Endothelial cell of umbilical vein (primary cell): ENCODE measurements at regions not wholly inside any gene's neighbourhood (a gene's known extent, or its start where the extent isn't known, plus 50 kb on each side); places are given as distances from the start of the nearest gene placed in this dataset.

Experiments
- BruUV-seq: library from RNA; stranded (reverse); fragments of 400-500 nt; replicated peaks from 2 replicates; lab custom pipeline; 2021; lab: Mats Ljungman, UMichigan
- CTCF ChIA-PET: fragments of 300-600, 350-600 bp; sonication (Branson Sonifier 250); formaldehyde crosslinking; loops from one replicate; lab custom pipeline; 2021; ENCODE audit warnings: antibody characterized with exemption, inconsistent platforms; lab: Charles Lee
- POLR2A ChIA-PET: fragments of 300-600, 350-600 bp; sonication (Branson Sonifier 250); formaldehyde crosslinking; loops from one replicate; lab custom pipeline; 2021; ENCODE audit warnings: antibody characterized with exemption, inconsistent platforms; lab: Charles Lee
- DNase-seq: peaks from one replicate; pipeline ENCODE4 v3.0.0-alpha.2; 2011; ENCODE audit warnings: low read depth, low spot score
- FAIRE-seq: peaks from 2 replicates; lab custom pipeline; 2011; peaks lifted over from hg19 to GRCh38; lab: Jason Lieb, UNC
- H2AFZ ChIP-seq: 2 replicates; pipeline ENCODE4 v1.6.0; 2012; ENCODE audit warnings: low read depth, low read length, control low read depth, inconsistent platforms
- H3K27ac ChIP-seq: 2 replicates; pipeline ENCODE4 v1.5.1; 2011; ENCODE audit warnings: low read depth, mild to moderate bottlenecking, control low read depth, low read length, moderate library complexity; ENCODE audit not compliant: insufficient read depth
- H3K27me3 ChIP-seq, 2 experiments: 2 replicates each; pipeline versions ENCODE4 v1.6.0 to v1.6.1; 2011; ENCODE audit warnings: low read length in 2 of 2, mixed read lengths in 1 of 2; ENCODE audit not compliant: control insufficient read depth in 2 of 2, insufficient read depth in 2 of 2
- H3K36me3 ChIP-seq, 2 experiments: 2 replicates in 1 of 2; 3 replicates in 1 of 2; pipeline ENCODE4 v1.5.1; 2011; ENCODE audit warnings: low read length in 2 of 2, mild to moderate bottlenecking in 1 of 2, moderate library complexity in 1 of 2; ENCODE audit not compliant: control insufficient read depth in 2 of 2, insufficient read depth in 2 of 2; ENCODE audit errors: extremely low read depth in 1 of 2
- H3K4me1 ChIP-seq: 3 replicates; pipeline ENCODE4 v1.5.1; 2011; ENCODE audit warnings: mild to moderate bottlenecking, low read length; ENCODE audit not compliant: control insufficient read depth, insufficient read depth; ENCODE audit errors: extremely low read depth
- H3K4me2 ChIP-seq: 2 replicates; pipeline ENCODE4 v1.6.1; 2011; ENCODE audit warnings: low read length, control low read depth, mixed read lengths; ENCODE audit not compliant: insufficient read depth
- H3K4me3 ChIP-seq, 3 experiments: fragments of 200-600 bp in 1 of 3; sonication (generic), shearing (Covaris generic) in 1 of 3; replicated peaks in 1 of 3; 2 replicates each; pipeline ENCODE4 v1.5.1; 2011 to 2016; ENCODE audit warnings: control low read depth in 3 of 3, low read length in 3 of 3, mild to moderate bottlenecking in 2 of 3, inconsistent platforms in 1 of 3, low read depth in 1 of 3, moderate library complexity in 1 of 3; ENCODE audit not compliant: insufficient read depth in 1 of 3
- H3K79me2 ChIP-seq: 2 replicates; pipeline ENCODE4 v1.6.0; 2012; ENCODE audit warnings: low read length, inconsistent platforms; ENCODE audit not compliant: control insufficient read depth, insufficient read depth
- H3K9ac ChIP-seq: replicated peaks from 2 replicates; pipeline ENCODE3; 2011; ENCODE audit warnings: low read length, control low read depth; ENCODE audit not compliant: insufficient read depth; ENCODE audit errors: extremely low read depth
- H3K9me1 ChIP-seq: replicated peaks from 3 replicates; pipeline ENCODE4 v1.6.0; 2011; ENCODE audit warnings: mild to moderate bottlenecking, low read length; ENCODE audit not compliant: control insufficient read depth, insufficient read depth; ENCODE audit errors: extremely low read depth
- H3K9me3 ChIP-seq: replicated peaks from 2 replicates; pipeline ENCODE4 v1.5.1; 2012; ENCODE audit warnings: low read length, inconsistent platforms; ENCODE audit not compliant: control insufficient read depth, insufficient read depth
- H4K20me1 ChIP-seq: replicated peaks from 2 replicates; pipeline ENCODE3; 2011; ENCODE audit warnings: mild to moderate bottlenecking, low read length; ENCODE audit not compliant: control insufficient read depth, insufficient read depth; ENCODE audit errors: extremely low read depth
- EZH2 ChIP-seq: IDR thresholded peaks from 2 replicates; pipeline ENCODE4 v1.6.1; 2012; ENCODE audit warnings: borderline replicate concordance, low read depth, mild to moderate bottlenecking, moderate library complexity, low read length, inconsistent platforms; ENCODE audit not compliant: severe bottlenecking
- FOS ChIP-seq: IDR thresholded peaks from 2 replicates; pipeline ENCODE4 v1.6.1; 2011; ENCODE audit warnings: mild to moderate bottlenecking, low read length, moderate library complexity, borderline replicate concordance; ENCODE audit not compliant: insufficient read depth
- GATA2 ChIP-seq: IDR thresholded peaks from 2 replicates; pipeline ENCODE4 v1.7.0; 2011; ENCODE audit warnings: low read depth, mild to moderate bottlenecking, moderate library complexity, mixed read lengths, low read length; ENCODE audit not compliant: insufficient read length, insufficient read depth
- JUN ChIP-seq: IDR thresholded peaks from 2 replicates; pipeline ENCODE4 v1.6.1; 2011; ENCODE audit warnings: borderline replicate concordance, low read depth; ENCODE audit not compliant: insufficient read length, insufficient read depth
- MYC ChIP-seq: IDR thresholded peaks from one replicate; pipeline ENCODE4 v1.6.1; 2011; ENCODE audit warnings: mild to moderate bottlenecking, low read depth, low read length
- POLR2A ChIP-seq: IDR thresholded peaks from 2 replicates; pipeline ENCODE4 v1.6.1; 2012; ENCODE audit warnings: low read depth, mild to moderate bottlenecking, control low read depth, low read length
- POLR2AphosphoS5 ChIP-seq: IDR thresholded peaks from 2 replicates; pipeline ENCODE4 v1.6.1; 2012; ENCODE audit warnings: low read depth, mild to moderate bottlenecking, control low read depth, low read length, moderate library complexity; ENCODE audit not compliant: insufficient read depth
- dilution Hi-C: fragments of 300-500 bp; cut with MboI; formaldehyde crosslinking; loops from one replicate; pipeline ENCODE4 v1.15.0; 2019; ENCODE audit warnings: low sequenced_read_pairs; ENCODE audit not compliant: extremely low pct_ligation_motif_present
- intact Hi-C: fragments of 100-400 bp; cut with micrococcal nuclease; formaldehyde crosslinking; loops from one replicate; pipeline ENCODE4 v1.10.0; 2022
- TF ChIP-seq, protein P1 (sequence below), 2 donors: IDR thresholded peaks; 1 replicate in 1 of 2; 2 replicates in 1 of 2; pipeline ENCODE4 v1.5.1; 2011; ENCODE audit warnings: low read length in 2 of 2, mild to moderate bottlenecking in 2 of 2, moderate library complexity in 2 of 2, control low read depth in 1 of 2, inconsistent platforms in 1 of 2, low read depth in 1 of 2; ENCODE audit not compliant: insufficient read depth in 1 of 2; ENCODE audit errors: extremely low read depth in 1 of 2
- TF ChIP-seq, protein P2 (sequence below): IDR thresholded peaks from 2 replicates; pipeline ENCODE4 v1.6.1; 2011; ENCODE audit not compliant: insufficient read depth, insufficient read length

DNA sequence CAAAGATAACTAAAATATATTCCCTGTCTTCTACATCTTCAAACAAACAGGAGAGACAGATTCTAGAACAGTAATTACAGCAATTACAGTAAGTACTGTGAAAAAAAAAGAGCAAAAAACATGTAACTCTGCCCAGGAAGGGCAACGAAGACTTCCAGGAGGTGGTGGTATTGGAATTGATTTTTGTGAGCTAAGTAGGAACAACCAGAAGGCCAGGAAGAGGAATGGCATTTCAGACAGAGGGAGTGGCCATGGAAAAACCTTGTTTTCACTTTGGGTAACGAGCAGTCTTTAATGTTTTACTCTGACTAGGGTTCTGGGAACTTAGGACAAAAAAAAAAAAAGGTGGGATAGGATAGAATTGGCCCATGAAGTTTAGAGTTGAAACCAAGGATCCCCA, 196.3 kb upstream of the PLEKHG7 start:
- Histone ChIP-seq H3K27ac (no peak overlapping the region), H3K9ac (no peak overlapping the region), H3K27me3 (peaks cover 1 to 2% of the 10 kb centered on the region in 2 experiments), H3K4me1 (peaks cover 6% of the 10 kb centered on the region), H2AFZ (peak overlapping the region; percentile 34), H3K4me2 (no peak overlapping the region), H4K20me1 (no peaks in the 10 kb centered on the region), H3K36me3 (no peaks in the 10 kb centered on the region), H3K9me1 (no peaks in the 10 kb centered on the region), H3K79me2 (no peaks in the 10 kb centered on the region), H3K4me3 (no peak overlapping the region), H3K9me3 (no peaks in the 10 kb centered on the region)
- dilution Hi-C loops (no loop called here), intact Hi-C loops (loop anchor here (1.0 kb wide), 1 partner anchor 33 kb away; no protein-coding TSS in a partner anchor)
- BruUV-seq, result no TSS peak
- FAIRE-seq (no peak), DNase-seq (peak; percentile 8)
- POLR2A ChIA-PET, result no interaction called here
- TF ChIP-seq JUN (no peak), POLR2AphosphoS5 (no peak), FOS (no peak), GATA2 (no peak), EZH2 (no peak), MYC (no peak), POLR2A (no peak)
- TF ChIP-seq, protein P1, sequence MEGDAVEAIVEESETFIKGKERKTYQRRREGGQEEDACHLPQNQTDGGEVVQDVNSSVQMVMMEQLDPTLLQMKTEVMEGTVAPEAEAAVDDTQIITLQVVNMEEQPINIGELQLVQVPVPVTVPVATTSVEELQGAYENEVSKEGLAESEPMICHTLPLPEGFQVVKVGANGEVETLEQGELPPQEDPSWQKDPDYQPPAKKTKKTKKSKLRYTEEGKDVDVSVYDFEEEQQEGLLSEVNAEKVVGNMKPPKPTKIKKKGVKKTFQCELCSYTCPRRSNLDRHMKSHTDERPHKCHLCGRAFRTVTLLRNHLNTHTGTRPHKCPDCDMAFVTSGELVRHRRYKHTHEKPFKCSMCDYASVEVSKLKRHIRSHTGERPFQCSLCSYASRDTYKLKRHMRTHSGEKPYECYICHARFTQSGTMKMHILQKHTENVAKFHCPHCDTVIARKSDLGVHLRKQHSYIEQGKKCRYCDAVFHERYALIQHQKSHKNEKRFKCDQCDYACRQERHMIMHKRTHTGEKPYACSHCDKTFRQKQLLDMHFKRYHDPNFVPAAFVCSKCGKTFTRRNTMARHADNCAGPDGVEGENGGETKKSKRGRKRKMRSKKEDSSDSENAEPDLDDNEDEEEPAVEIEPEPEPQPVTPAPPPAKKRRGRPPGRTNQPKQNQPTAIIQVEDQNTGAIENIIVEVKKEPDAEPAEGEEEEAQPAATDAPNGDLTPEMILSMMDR (IDR thresholded peaks at IDR 0.05; ENCODE audit: extremely low read depth in 1 of 2, insufficient read depth in 1 of 2, low read depth in 1 of 2, low read length in 2 of 2), result no peak
- TF ChIP-seq, protein P2, sequence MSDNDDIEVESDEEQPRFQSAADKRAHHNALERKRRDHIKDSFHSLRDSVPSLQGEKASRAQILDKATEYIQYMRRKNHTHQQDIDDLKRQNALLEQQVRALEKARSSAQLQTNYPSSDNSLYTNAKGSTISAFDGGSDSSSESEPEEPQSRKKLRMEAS, result no peak
- CTCF ChIA-PET, result interaction anchor here (1.0 kb wide), 1 partner anchor 13 kb away, joined by 3 read pairs; no protein-coding TSS in a partner anchor
